ENCODE measurements at regions not wholly inside any gene's neighbourhood (a gene's known extent, or its start where the extent isn't known, plus 50 kb on each side); places are given as distances from the start of the nearest gene placed in this dataset.

- TF ChIP-seq, protein P1, sequence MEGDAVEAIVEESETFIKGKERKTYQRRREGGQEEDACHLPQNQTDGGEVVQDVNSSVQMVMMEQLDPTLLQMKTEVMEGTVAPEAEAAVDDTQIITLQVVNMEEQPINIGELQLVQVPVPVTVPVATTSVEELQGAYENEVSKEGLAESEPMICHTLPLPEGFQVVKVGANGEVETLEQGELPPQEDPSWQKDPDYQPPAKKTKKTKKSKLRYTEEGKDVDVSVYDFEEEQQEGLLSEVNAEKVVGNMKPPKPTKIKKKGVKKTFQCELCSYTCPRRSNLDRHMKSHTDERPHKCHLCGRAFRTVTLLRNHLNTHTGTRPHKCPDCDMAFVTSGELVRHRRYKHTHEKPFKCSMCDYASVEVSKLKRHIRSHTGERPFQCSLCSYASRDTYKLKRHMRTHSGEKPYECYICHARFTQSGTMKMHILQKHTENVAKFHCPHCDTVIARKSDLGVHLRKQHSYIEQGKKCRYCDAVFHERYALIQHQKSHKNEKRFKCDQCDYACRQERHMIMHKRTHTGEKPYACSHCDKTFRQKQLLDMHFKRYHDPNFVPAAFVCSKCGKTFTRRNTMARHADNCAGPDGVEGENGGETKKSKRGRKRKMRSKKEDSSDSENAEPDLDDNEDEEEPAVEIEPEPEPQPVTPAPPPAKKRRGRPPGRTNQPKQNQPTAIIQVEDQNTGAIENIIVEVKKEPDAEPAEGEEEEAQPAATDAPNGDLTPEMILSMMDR (IDR thresholded peaks at IDR 0.05): no peak
- TF ChIP-seq POLR2A (IDR thresholded peaks at IDR 0.05) (no peak), EP300 (IDR thresholded peaks at IDR 0.05) (no peak), POLR2AphosphoS5 (IDR thresholded peaks at IDR 0.05) (no peak)
Measured at GRCh38 chr2:41837610-41838009, 210.2 kb upstream of the PKDCC start.

Data from sigmoid colon (tissue), 4 donors.